ENCODE measurements at regions not wholly inside any gene's neighbourhood (a gene's known extent, or its start where the extent isn't known, plus 50 kb on each side); places are given as distances from the start of the nearest gene placed in this dataset.

DNA sequence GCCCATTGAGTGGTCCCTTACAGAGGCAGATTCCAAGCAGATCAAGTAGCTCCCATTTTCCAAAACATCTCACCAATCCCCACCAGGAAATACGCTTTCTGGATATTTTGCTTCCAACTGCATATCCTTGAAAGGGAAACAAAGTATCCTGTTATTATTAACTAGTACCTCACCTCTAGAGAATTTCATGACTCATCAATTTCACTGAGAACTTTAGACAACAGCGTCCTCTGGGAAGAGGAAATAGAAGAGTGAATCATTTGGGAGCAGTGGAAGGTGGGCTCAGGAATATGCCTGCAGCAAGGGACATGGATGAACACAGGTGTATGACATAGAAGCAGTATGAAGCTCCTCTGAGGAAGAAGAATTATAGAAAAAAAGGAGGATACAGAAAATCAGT lies 186.7 kb downstream of the MARCHF11 start:
- WGBS, 2 experiments (ENCODE audit: extremely low coverage in 1 of 2, insufficient coverage in 1 of 2, insufficient read length in 1 of 2, insufficient replicate concordance in 2 of 2, low coverage in 1 of 2, low lambda C conversion rate in 2 of 2, missing lambda C conversion rate in 1 of 2) = 86% methylated on average over 2 of the region's 2 CpGs; no CpG with 5 or more reads in 1 of the 2 experiments
- no peaks in the 10 kb centered on the region for H4K20me1 ChIP-seq (replicated peaks in 1 of 2; ENCODE audit: control insufficient read depth in 1 of 2, insufficient read depth in 2 of 2, low read length in 2 of 2)
- H4K5ac ChIP-seq (ENCODE audit: insufficient read length, low read depth, low read length) = no peak overlapping the region
- H3K4me3 ChIP-seq (ENCODE audit: extremely low read depth in 1 of 4, insufficient read depth in 2 of 4, low read depth in 3 of 4, low read length in 4 of 4) = no peak overlapping the region
- no peak overlapping the region for H3K27ac ChIP-seq (ENCODE audit: low read depth, low read length)
- DNase-seq (ENCODE audit: low read depth in 1 of 2, low spot score in 2 of 2) (no peak), FAIRE-seq (no peak)
- H3K27me3 ChIP-seq (replicated peaks in 1 of 4; ENCODE audit: control insufficient read depth in 3 of 4, extremely low read depth in 1 of 4, insufficient read depth in 3 of 4, low read length in 3 of 4) = no peaks in the 10 kb centered on the region
- TF ChIP-seq SAP30 (IDR thresholded peaks at IDR 0.05; ENCODE audit: insufficient read depth, insufficient replicate concordance, low read length) (no peak), RBBP5 (IDR thresholded peaks at IDR 0.05; ENCODE audit: borderline replicate concordance, low read depth, low read length) (no peak), TAF1 (IDR thresholded peaks at IDR 0.05; ENCODE audit: low read depth, low read length) (no peak), SIRT6 (IDR thresholded peaks at IDR 0.05; ENCODE audit: low read length) (no peak), HDAC2 (IDR thresholded peaks at IDR 0.05; ENCODE audit: borderline replicate concordance in 1 of 2, low read depth in 2 of 2, low read length in 2 of 2) (no peak), KDM4A (IDR thresholded peaks at IDR 0.05; ENCODE audit: low read depth, low read length, severe bottlenecking) (no peak), KDM1A (IDR thresholded peaks at IDR 0.05; ENCODE audit: borderline replicate concordance, low read length) (no peak), CREB1 (IDR thresholded peaks at IDR 0.05) (no peak), SP4 (IDR thresholded peaks at IDR 0.05; ENCODE audit: low read length) (no peak), EZH2 (IDR thresholded peaks at IDR 0.05; ENCODE audit: low read depth, low read length, severe bottlenecking) (no peak), CTBP2 (IDR thresholded peaks at IDR 0.05; ENCODE audit: borderline replicate concordance, insufficient read depth, insufficient read length, low read length) (no peak), RXRA (IDR thresholded peaks at IDR 0.05; ENCODE audit: insufficient read depth, low read depth, low read length) (no peak), MAFK (IDR thresholded peaks at IDR 0.05; ENCODE audit: low read depth, low read length) (peak; percentile 88), BACH1 (IDR thresholded peaks at IDR 0.05; ENCODE audit: low read length) (peak; percentile 72)
- no peaks in the 10 kb centered on the region for H3K36me3 ChIP-seq (ENCODE audit: control insufficient read depth in 2 of 4, insufficient read depth in 4 of 4, low read length in 3 of 4)
- H3K23ac ChIP-seq (ENCODE audit: insufficient read length) = no peak overlapping the region
- no peak overlapping the region for H3K18ac ChIP-seq (ENCODE audit: extremely low read depth, low read length)
- no peaks in the 10 kb centered on the region for H3K23me2 ChIP-seq (ENCODE audit: low read depth, low read length)
- H3K79me2 ChIP-seq (ENCODE audit: control insufficient read depth in 1 of 2, insufficient read depth in 2 of 2, low read length in 2 of 2) = no peaks in the 10 kb centered on the region
- H2BK20ac ChIP-seq (ENCODE audit: low read length) = no peak overlapping the region
- no peak overlapping the region for H2AK5ac ChIP-seq (ENCODE audit: low read depth, low read length)
- no peak overlapping the region for H2BK12ac ChIP-seq (ENCODE audit: low read depth, low read length)
- H3K9ac ChIP-seq (replicated peaks in 1 of 4; ENCODE audit: extremely low read depth in 1 of 4, low read depth in 3 of 4, low read length in 3 of 4) = no peak overlapping the region
- H2BK15ac ChIP-seq (ENCODE audit: low read length) = no peak overlapping the region
- no peak overlapping the region for H4K91ac ChIP-seq (replicated peaks; ENCODE audit: insufficient read length, low read length)
- H3K79me1 ChIP-seq (ENCODE audit: low read depth, low read length) = no peaks in the 10 kb centered on the region
- H2AFZ ChIP-seq (ENCODE audit: low read length) = no peak overlapping the region
- no peak overlapping the region for H4K8ac ChIP-seq (ENCODE audit: extremely low read depth, insufficient read depth, low read length)
- no peak overlapping the region for H3K4ac ChIP-seq (replicated peaks; ENCODE audit: insufficient read length, low read depth, low read length)
- H3K4me1 ChIP-seq (replicated peaks in 1 of 4; ENCODE audit: control insufficient read depth in 3 of 4, insufficient read depth in 4 of 4, low read length in 3 of 4) = no peaks in the 10 kb centered on the region; a peak in 1 of 7 replicates
- CTCF ChIA-PET (ENCODE audit: partially characterized antibody) = interaction anchor here (1.0 to 2.9 kb wide), 10 partner anchors 9 to 608 kb away, joined by 3 to 17 read pairs (median 4); no protein-coding TSS in a partner anchor
- no peak overlapping the region for H2BK120ac ChIP-seq (replicated peaks; ENCODE audit: low read depth, low read length)
- no peak overlapping the region for H3K4me2 ChIP-seq (ENCODE audit: insufficient read depth in 1 of 2, low read depth in 2 of 2, low read length in 2 of 2)
- POLR2A ChIA-PET (ENCODE audit: partially characterized antibody) = no interaction called here
- H3K9me3 ChIP-seq (ENCODE audit: insufficient read depth in 2 of 2, low read depth in 1 of 2, low read length in 1 of 2) = peaks cover 3 to 10% of the 10 kb centered on the region in 2 experiments; a peak in 3 of 4 replicates
- no peak overlapping the region for H2BK5ac ChIP-seq (ENCODE audit: low read depth, low read length)
- no peak overlapping the region for H3K56ac ChIP-seq (replicated peaks; ENCODE audit: insufficient read length, low read depth, low read length)
- H3K14ac ChIP-seq (ENCODE audit: insufficient read length) = no peak overlapping the region

Data from H1 (cell line).